ENCODE measurements at regions not wholly inside any gene's neighbourhood (a gene's known extent, or its start where the extent isn't known, plus 50 kb on each side); places are given as distances from the start of the nearest gene placed in this dataset.

DNA sequence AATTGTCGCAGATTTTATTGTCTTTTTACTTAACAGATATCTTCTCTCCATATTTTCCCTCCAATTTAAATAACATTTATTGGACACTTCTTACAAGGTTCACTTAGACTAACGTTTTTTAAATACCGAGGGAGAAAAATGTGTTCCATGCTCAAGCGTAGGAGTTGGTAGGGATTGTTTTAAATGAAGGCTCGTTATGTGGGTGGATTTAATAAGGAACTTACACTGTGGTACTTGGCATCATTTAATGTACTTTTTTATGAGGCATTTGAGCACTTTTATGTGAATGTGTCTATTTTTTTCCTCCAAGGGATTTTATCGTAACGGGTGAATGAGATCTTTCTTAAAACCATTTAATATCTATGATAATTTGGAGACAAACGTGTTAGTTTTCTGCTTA, 125.0 kb upstream of the MTHFD1L start:
- Histone ChIP-seq H3K9ac (ENCODE audit: low read length) (no peak overlapping the region), H4K20me1 (ENCODE audit: insufficient read depth) (no peaks in the 10 kb centered on the region), H3K4me2 (ENCODE audit: low read length) (no peak overlapping the region), H3K9me3 (ENCODE audit: low read length) (no peaks in the 10 kb centered on the region), H3K9me2 (ENCODE audit: insufficient read depth, low read length) (no peaks in the 10 kb centered on the region), H3K36me3 (ENCODE audit: insufficient read depth, low read length) (no peaks in the 10 kb centered on the region), H3K79me2 (replicated peaks; ENCODE audit: insufficient read depth, low read length) (peaks cover 2% of the 10 kb centered on the region), H2AFZ (ENCODE audit: low read depth, low read length) (no peak overlapping the region), H3K27me3 (ENCODE audit: insufficient read depth, low read depth, low read length) (no peaks in the 10 kb centered on the region), H3F3A (ENCODE audit: insufficient read depth, low read length, poor library complexity, severe bottlenecking) (no peaks in the 10 kb centered on the region), H3K4me3 (ENCODE audit: low read length) (no peak overlapping the region), H3K27ac (ENCODE audit: low read length) (no peak overlapping the region)
- TF ChIP-seq EZH2 (IDR thresholded peaks at IDR 0.05; ENCODE audit: borderline replicate concordance, insufficient read depth, low read length, poor library complexity, severe bottlenecking) (no peak), SMC3 (conservative IDR thresholded peaks at IDR 0.05; ENCODE audit: poor library complexity) (no peak), EP300 (conservative IDR thresholded peaks at IDR 0.05; ENCODE audit: poor library complexity, severe bottlenecking) (no peak), RAD21 (conservative IDR thresholded peaks at IDR 0.05) (no peak)
- TF ChIP-seq, protein P1, sequence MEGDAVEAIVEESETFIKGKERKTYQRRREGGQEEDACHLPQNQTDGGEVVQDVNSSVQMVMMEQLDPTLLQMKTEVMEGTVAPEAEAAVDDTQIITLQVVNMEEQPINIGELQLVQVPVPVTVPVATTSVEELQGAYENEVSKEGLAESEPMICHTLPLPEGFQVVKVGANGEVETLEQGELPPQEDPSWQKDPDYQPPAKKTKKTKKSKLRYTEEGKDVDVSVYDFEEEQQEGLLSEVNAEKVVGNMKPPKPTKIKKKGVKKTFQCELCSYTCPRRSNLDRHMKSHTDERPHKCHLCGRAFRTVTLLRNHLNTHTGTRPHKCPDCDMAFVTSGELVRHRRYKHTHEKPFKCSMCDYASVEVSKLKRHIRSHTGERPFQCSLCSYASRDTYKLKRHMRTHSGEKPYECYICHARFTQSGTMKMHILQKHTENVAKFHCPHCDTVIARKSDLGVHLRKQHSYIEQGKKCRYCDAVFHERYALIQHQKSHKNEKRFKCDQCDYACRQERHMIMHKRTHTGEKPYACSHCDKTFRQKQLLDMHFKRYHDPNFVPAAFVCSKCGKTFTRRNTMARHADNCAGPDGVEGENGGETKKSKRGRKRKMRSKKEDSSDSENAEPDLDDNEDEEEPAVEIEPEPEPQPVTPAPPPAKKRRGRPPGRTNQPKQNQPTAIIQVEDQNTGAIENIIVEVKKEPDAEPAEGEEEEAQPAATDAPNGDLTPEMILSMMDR (IDR thresholded peaks at IDR 0.05; ENCODE audit: poor library complexity, severe bottlenecking): no peak

DNA sequence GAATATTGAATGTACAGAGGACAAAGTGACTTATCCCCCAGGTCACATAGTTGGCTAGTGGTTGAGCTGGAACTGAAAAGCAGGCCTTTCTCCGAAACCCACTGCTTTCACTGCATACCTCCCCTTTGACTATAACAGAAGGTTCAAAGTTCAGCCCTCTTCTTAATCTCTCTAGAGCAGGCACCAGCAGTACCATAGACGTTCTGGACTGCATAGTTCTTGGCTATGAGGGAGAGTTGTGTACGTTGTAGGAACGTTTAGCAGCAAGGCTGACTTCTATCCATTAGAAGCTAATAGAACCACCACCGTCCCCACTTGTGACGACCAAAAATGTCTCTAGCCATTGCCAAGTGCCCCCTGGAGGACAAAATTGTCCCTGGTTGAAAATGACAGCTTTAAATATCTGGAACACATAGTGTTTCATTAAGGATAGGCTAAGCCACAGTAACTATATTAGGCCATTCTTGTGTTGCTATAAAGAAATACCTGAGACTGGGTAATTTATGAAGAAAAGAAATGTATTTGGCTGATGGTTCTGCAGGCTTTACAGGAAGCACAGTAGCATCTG, 123.8 kb upstream of the MTHFD1L start:
- no peaks in the 10 kb centered on the region for H3F3A ChIP-seq (ENCODE audit: insufficient read depth, low read length, poor library complexity, severe bottlenecking)
- no peaks in the 10 kb centered on the region for H3K27me3 ChIP-seq (ENCODE audit: insufficient read depth, low read depth, low read length)
- H3K9ac ChIP-seq (ENCODE audit: low read length): no peak overlapping the region
- no peak overlapping the region for H3K27ac ChIP-seq (ENCODE audit: low read length)
- no peak overlapping the region for H3K4me2 ChIP-seq (ENCODE audit: low read length)
- no peaks in the 10 kb centered on the region for H3K9me3 ChIP-seq (ENCODE audit: low read length)
- no peaks in the 10 kb centered on the region for H3K36me3 ChIP-seq (ENCODE audit: insufficient read depth, low read length)
- peaks cover 6% of the 10 kb centered on the region for H3K79me2 ChIP-seq (replicated peaks; ENCODE audit: insufficient read depth, low read length)
- H3K4me3 ChIP-seq (ENCODE audit: low read length): no peak overlapping the region
- H2AFZ ChIP-seq (ENCODE audit: low read depth, low read length): no peak overlapping the region
- no peaks in the 10 kb centered on the region for H3K9me2 ChIP-seq (ENCODE audit: insufficient read depth, low read length)
- no peaks in the 10 kb centered on the region for H4K20me1 ChIP-seq (ENCODE audit: insufficient read depth)
- no peak for TF ChIP-seq SMC3 (conservative IDR thresholded peaks at IDR 0.05; ENCODE audit: poor library complexity)
- no peak for TF ChIP-seq POLR2AphosphoS5 (IDR thresholded peaks at IDR 0.05)
- TF ChIP-seq MXI1 (conservative IDR thresholded peaks at IDR 0.05; ENCODE audit: poor library complexity, severe bottlenecking): no peak
- no peak for TF ChIP-seq EZH2 (IDR thresholded peaks at IDR 0.05; ENCODE audit: borderline replicate concordance, insufficient read depth, low read length, poor library complexity, severe bottlenecking)
- TF ChIP-seq TAF1 (IDR thresholded peaks at IDR 0.05; ENCODE audit: low read depth): no peak
- TF ChIP-seq, protein P2, sequence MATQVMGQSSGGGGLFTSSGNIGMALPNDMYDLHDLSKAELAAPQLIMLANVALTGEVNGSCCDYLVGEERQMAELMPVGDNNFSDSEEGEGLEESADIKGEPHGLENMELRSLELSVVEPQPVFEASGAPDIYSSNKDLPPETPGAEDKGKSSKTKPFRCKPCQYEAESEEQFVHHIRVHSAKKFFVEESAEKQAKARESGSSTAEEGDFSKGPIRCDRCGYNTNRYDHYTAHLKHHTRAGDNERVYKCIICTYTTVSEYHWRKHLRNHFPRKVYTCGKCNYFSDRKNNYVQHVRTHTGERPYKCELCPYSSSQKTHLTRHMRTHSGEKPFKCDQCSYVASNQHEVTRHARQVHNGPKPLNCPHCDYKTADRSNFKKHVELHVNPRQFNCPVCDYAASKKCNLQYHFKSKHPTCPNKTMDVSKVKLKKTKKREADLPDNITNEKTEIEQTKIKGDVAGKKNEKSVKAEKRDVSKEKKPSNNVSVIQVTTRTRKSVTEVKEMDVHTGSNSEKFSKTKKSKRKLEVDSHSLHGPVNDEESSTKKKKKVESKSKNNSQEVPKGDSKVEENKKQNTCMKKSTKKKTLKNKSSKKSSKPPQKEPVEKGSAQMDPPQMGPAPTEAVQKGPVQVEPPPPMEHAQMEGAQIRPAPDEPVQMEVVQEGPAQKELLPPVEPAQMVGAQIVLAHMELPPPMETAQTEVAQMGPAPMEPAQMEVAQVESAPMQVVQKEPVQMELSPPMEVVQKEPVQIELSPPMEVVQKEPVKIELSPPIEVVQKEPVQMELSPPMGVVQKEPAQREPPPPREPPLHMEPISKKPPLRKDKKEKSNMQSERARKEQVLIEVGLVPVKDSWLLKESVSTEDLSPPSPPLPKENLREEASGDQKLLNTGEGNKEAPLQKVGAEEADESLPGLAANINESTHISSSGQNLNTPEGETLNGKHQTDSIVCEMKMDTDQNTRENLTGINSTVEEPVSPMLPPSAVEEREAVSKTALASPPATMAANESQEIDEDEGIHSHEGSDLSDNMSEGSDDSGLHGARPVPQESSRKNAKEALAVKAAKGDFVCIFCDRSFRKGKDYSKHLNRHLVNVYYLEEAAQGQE (IDR thresholded peaks at IDR 0.05; ENCODE audit: borderline replicate concordance): no peak
- TF ChIP-seq, protein P1 (IDR thresholded peaks at IDR 0.05; ENCODE audit: poor library complexity, severe bottlenecking): no peak
- no peak for TF ChIP-seq RAD21 (conservative IDR thresholded peaks at IDR 0.05)
- no peak for TF ChIP-seq EP300 (conservative IDR thresholded peaks at IDR 0.05; ENCODE audit: poor library complexity, severe bottlenecking)

Data from neural cell (in vitro differentiated cells).